BJ (cell line): ENCODE measurements at regions not wholly inside any gene's neighbourhood (a gene's known extent, or its start where the extent isn't known, plus 50 kb on each side); places are given as distances from the start of the nearest gene placed in this dataset.

Source experiments
- CTCF ChIA-PET: fragments of 350-600 bp; formaldehyde crosslinking; extraction: SDS; loops from one replicate; lab custom pipeline; 2021; ENCODE audit warnings: antibody characterized with exemption, inconsistent platforms; lab: Yijun Ruan, JAX
- POLR2A ChIA-PET: fragments of 300-600 bp; sonication (Branson Sonifier 250); formaldehyde crosslinking; extraction: SDS; loops from one replicate; lab custom pipeline; 2021; ENCODE audit warnings: antibody characterized with exemption; lab: Charles Lee
- DNase-seq: peaks from one replicate; pipeline ENCODE4 v3.0.0-alpha.2; 2011; ENCODE audit warnings: low read depth
- H3K27me3 ChIP-seq: 2 replicates; pipeline ENCODE4 v1.6.0; 2011; ENCODE audit warnings: low read length; ENCODE audit not compliant: control insufficient read depth, insufficient read depth
- H3K36me3 ChIP-seq: 2 replicates; pipeline ENCODE4 v1.5.1; 2011; ENCODE audit warnings: low read length; ENCODE audit not compliant: control insufficient read depth, insufficient read depth
- H3K4me3 ChIP-seq: 2 replicates; pipeline ENCODE4 v1.5.1; 2011; ENCODE audit warnings: low read depth, mild to moderate bottlenecking, control low read depth, low read length
- CTCF ChIP-seq: IDR thresholded peaks from 2 replicates; pipeline ENCODE4 v1.5.1; 2011; ENCODE audit warnings: low read depth, mild to moderate bottlenecking, control low read depth, inconsistent platforms, low read length, moderate library complexity; ENCODE audit not compliant: insufficient read depth

GRCh38 chr7:156549636-156550035 is 90.9 kb upstream of the RNF32 start:
- no peak for DNase-seq
- H3K4me3 ChIP-seq: no peak overlapping the region
- H3K36me3 ChIP-seq: no peaks in the 10 kb centered on the region
- TF ChIP-seq CTCF: no peak
- ChIA-PET POLR2A (no interaction called here), CTCF (no interaction called here)
- no peaks in the 10 kb centered on the region for H3K27me3 ChIP-seq

- no peaks in the 10 kb centered on the region for H3K36me3 ChIP-seq
- CTCF ChIA-PET: no interaction called here
- POLR2A ChIA-PET: no interaction called here
Measured at GRCh38 chr7:156547884-156548561, 92.6 kb upstream of the RNF32 start.

GRCh38 chr7:156545979-156546378 is 94.6 kb upstream of the RNF32 start:
- POLR2A ChIA-PET: no interaction called here
- Histone ChIP-seq H3K4me3 (no peak overlapping the region), H3K36me3 (no peaks in the 10 kb centered on the region), H3K27me3 (no peaks in the 10 kb centered on the region)
- CTCF ChIA-PET: no interaction called here
- no peak for TF ChIP-seq CTCF
- DNase-seq: no peak

More at GRCh38 chr7:156547884-156548561, 92.6 kb upstream of the RNF32 start:
- no peaks in the 10 kb centered on the region for H3K27me3 ChIP-seq
- H3K4me3 ChIP-seq: no peak overlapping the region
- DNase-seq: no peak
- no peak for TF ChIP-seq CTCF

GRCh38 chr7:156544919-156545715 is 95.5 kb upstream of the RNF32 start:
- no peak for DNase-seq
- POLR2A ChIA-PET: no interaction called here
- TF ChIP-seq CTCF: no peak
- Histone ChIP-seq H3K36me3 (no peaks in the 10 kb centered on the region), H3K27me3 (no peaks in the 10 kb centered on the region), H3K4me3 (no peak overlapping the region)
- CTCF ChIA-PET: no interaction called here

DNA sequence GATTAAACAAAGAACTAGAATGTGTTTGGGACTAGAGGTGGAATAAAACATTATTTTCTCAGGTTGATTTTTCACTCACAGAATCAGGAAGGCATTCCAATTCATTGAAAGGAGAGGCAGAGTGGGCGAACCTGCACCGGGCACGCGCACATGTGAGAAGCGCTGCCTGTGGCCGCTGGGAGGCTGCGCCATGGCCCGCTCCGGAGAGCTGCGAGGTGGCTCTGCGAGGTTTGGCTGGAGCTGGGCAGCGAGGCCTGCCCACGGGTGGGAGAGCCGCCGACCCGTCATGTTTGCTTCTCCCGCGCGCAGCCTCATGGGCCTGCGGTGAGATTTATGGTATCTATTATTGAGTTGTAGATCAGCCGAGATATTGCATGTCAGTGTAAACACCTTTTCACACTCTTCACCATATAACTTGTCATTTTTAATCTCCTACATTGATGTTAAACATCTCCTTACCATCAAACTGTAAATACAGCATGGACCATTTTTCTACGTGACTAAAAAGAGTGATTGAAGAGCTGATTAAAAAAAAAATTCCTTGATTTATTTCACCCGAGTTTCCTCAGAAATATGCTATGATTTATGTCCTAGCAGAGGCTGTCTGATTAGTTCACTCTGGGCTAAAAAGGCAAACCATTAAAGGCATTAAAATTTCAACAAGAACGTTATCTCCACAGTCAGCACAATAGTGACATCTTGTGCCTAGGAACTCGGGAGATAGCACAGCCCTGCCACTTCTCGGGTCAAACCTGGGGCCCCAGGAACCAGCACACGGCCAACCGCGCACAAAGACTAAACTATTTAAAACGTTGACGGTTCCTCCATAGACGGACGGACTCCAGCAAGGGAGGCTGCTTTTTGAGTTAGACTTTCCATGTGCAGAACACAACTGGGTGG is 96.6 kb upstream of the RNF32 start:
- TF ChIP-seq CTCF: no peak
- Histone ChIP-seq H3K4me3 (no peak overlapping the region), H3K36me3 (no peaks in the 10 kb centered on the region), H3K27me3 (no peaks in the 10 kb centered on the region)
- ChIA-PET POLR2A (no interaction called here), CTCF (no interaction called here)
- DNase-seq: no peak
